Activated CD8-positive, alpha-beta T cell treated with anti-CD3 and anti-CD28 coated beads for 36 hours (primary cell): ENCODE measurements at regions not wholly inside any gene's neighbourhood (a gene's known extent, or its start where the extent isn't known, plus 50 kb on each side); places are given as distances from the start of the nearest gene placed in this dataset.

Experiments used
- ATAC-seq: fragments of 200-7000 bp; cut with Tn5 transposase; one replicate; pipeline ENCODE4 v1.10.0; 2021; ENCODE audit warnings: mild to moderate bottlenecking, moderate library complexity
- CTCF ChIA-PET: fragments of 350-600 bp; sonication (Branson Sonifier 250); formaldehyde crosslinking; loops from one replicate; lab custom pipeline; 2021; ENCODE audit warnings: antibody characterized with exemption; lab: Charles Lee
- POLR2A ChIA-PET: fragments of 350-600 bp; sonication (Branson Sonifier 250); formaldehyde crosslinking; loops from one replicate; lab custom pipeline; 2021; ENCODE audit warnings: antibody characterized with exemption; lab: Charles Lee
- DNase-seq: peaks from one replicate; pipeline ENCODE4 v3.0.0-alpha.2; 2020
- H3K27ac Mint-ChIP-seq: one replicate; pipeline ENCODE4 v1.8.0; 2021; ENCODE audit warnings: mild to moderate bottlenecking, mixed read lengths
- H3K27me3 Mint-ChIP-seq: one replicate; pipeline ENCODE4 v1.8.0; 2021; ENCODE audit warnings: mixed read lengths
- H3K36me3 Mint-ChIP-seq: one replicate; pipeline ENCODE4 v1.8.0; 2021; ENCODE audit warnings: low read depth, mixed read lengths
- H3K4me1 Mint-ChIP-seq: one replicate; pipeline ENCODE4 v1.8.0; 2021; ENCODE audit warnings: low read depth, mixed read lengths
- H3K4me3 Mint-ChIP-seq: one replicate; pipeline ENCODE4 v1.8.0; 2021; ENCODE audit warnings: mild to moderate bottlenecking, moderate library complexity, mixed read lengths
- H3K9me3 Mint-ChIP-seq: one replicate; pipeline ENCODE4 v1.8.0; 2021; ENCODE audit warnings: mixed read lengths
- CTCF ChIP-seq: fragments of 200-600 bp; IDR thresholded peaks from one replicate; pipeline ENCODE4 v1.8.0; 2022; ENCODE audit warnings: antibody characterized with exemption, mild to moderate bottlenecking
- intact Hi-C: fragments of 100-400 bp; cut with micrococcal nuclease; formaldehyde crosslinking; loops from one replicate; pipeline ENCODE4 v1.10.0; 2022

GRCh38 chr6:21987501-21987957 is 309.3 kb downstream of the PRL start:
- peak; percentile 32 for DNase-seq
- H3K27ac Mint-ChIP-seq: no peak overlapping the region
- intact Hi-C loops: no loop called here

DNA sequence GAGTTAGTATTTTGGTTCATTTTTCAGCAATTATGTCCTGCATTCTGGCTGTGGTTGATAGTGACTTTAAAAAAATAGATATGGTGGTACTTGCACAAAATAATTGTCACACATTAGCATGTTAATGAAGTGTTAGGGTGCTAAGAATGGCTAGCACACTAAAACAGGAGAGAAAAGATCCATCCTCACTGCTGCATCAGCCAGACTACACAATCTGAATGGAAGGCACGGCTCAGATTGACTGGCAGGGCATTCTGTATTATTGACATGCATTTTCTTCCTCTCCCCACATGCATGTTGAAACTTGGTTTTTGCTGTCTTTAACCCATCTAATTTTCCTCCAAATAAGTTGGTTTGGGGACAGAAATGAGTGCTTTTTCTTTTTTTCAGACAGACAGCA is 306.3 kb downstream of the PRL start:
- Mint-ChIP-seq H3K4me1 (peaks cover 24% of the 10 kb centered on the region), H3K27ac (no peak overlapping the region), H3K27me3 (no peaks in the 10 kb centered on the region), H3K36me3 (no peaks in the 10 kb centered on the region), H3K4me3 (no peak overlapping the region), H3K9me3 (no peaks in the 10 kb centered on the region)
- ATAC-seq (no peak), DNase-seq (no peak)
- no peak for TF ChIP-seq CTCF
- POLR2A ChIA-PET: no interaction called here
- CTCF ChIA-PET: no interaction called here
- intact Hi-C loops: no loop called here

More at GRCh38 chr6:21987501-21987957, 309.3 kb downstream of the PRL start:
- Mint-ChIP-seq H3K4me3 (peak overlapping the region; percentile 22), H3K4me1 (peaks cover 19% of the 10 kb centered on the region), H3K9me3 (no peaks in the 10 kb centered on the region), H3K27me3 (no peaks in the 10 kb centered on the region), H3K36me3 (no peaks in the 10 kb centered on the region)
- TF ChIP-seq CTCF: no peak
- ATAC-seq: peak; percentile 42
- CTCF ChIA-PET: no interaction called here
- POLR2A ChIA-PET: interaction anchor here (0.6 to 0.8 kb wide), 2 partner anchors 30 to 48 kb away, joined by 3 read pairs; no protein-coding TSS in a partner anchor

- DNase-seq: peak; percentile 57
- POLR2A ChIA-PET: no interaction called here
Measured at GRCh38 chr6:21992178-21992967, 304.5 kb downstream of the PRL start.

DNA sequence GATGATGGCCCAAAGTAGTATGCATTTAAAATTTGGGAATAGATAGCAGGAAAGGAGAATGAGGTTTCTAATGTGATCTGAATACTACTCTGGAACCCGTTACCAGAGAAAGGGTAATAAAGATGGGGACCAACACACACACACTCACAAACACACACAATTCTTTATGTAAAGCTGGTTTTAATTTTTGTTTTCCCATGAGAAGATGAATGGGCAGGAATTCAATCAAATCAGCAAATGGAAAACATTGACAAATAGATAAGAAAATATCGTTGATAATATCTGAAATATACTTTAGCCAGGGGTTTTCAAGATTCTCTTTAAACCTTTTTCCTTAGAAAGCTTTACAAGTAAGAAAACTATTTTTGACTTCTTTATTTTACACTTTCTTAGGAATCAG is 303.0 kb downstream of the PRL start:
- TF ChIP-seq CTCF: no peak
- ChIA-PET CTCF (interaction anchor here (0.6 to 1.0 kb wide), 2 partner anchors 9 to 114 kb away, joined by 3 to 4 read pairs; no protein-coding TSS in a partner anchor), POLR2A (no interaction called here)
- Mint-ChIP-seq H3K36me3 (no peaks in the 10 kb centered on the region), H3K9me3 (no peaks in the 10 kb centered on the region), H3K4me3 (no peak overlapping the region), H3K27ac (no peak overlapping the region), H3K4me1 (peaks cover 10% of the 10 kb centered on the region), H3K27me3 (no peaks in the 10 kb centered on the region)
- intact Hi-C loops: no loop called here
- DNase-seq (no peak), ATAC-seq (no peak)

More at GRCh38 chr6:21992178-21992967, 304.5 kb downstream of the PRL start:
- CTCF ChIA-PET: no interaction called here
- no peak for TF ChIP-seq CTCF
- Mint-ChIP-seq H3K4me1 (peaks cover 14% of the 10 kb centered on the region), H3K4me3 (no peak overlapping the region), H3K9me3 (no peaks in the 10 kb centered on the region), H3K27ac (no peak overlapping the region), H3K27me3 (no peaks in the 10 kb centered on the region), H3K36me3 (no peaks in the 10 kb centered on the region)
- intact Hi-C loops: no loop called here
- ATAC-seq: peak; percentile 97

- DNase-seq: no peak
- Mint-ChIP-seq H3K9me3 (no peaks in the 10 kb centered on the region), H3K36me3 (no peaks in the 10 kb centered on the region), H3K4me3 (no peak overlapping the region), H3K27me3 (no peaks in the 10 kb centered on the region), H3K27ac (no peak overlapping the region), H3K4me1 (peaks cover 10% of the 10 kb centered on the region)
- POLR2A ChIA-PET: no interaction called here
- CTCF ChIA-PET: no interaction called here
- TF ChIP-seq CTCF: no peak
- intact Hi-C loops: no loop called here
- ATAC-seq: no peak
Measured at GRCh38 chr6:21994821-21995220, 302.0 kb downstream of the PRL start.
